ENCODE measurements at regions not wholly inside any gene's neighbourhood (a gene's known extent, or its start where the extent isn't known, plus 50 kb on each side); places are given as distances from the start of the nearest gene placed in this dataset.

- no peak for DNase-seq
Measured at GRCh38 chr13:71935166-71935840, 68.3 kb upstream of the DACH1 start.

- DNase-seq = no peak
Measured at GRCh38 chr13:71924931-71925330, 57.9 kb upstream of the DACH1 start.

GRCh38 chr13:71922194-71922593 is 55.2 kb upstream of the DACH1 start:
- DNase-seq = peak; percentile 0
